Activated CD8-positive, alpha-beta memory T cell treated with anti-CD3 and anti-CD28 coated beads for 1 hour (primary cell): ENCODE measurements at regions not wholly inside any gene's neighbourhood (a gene's known extent, or its start where the extent isn't known, plus 50 kb on each side); places are given as distances from the start of the nearest gene placed in this dataset.
"Not testable (repeated sequence)": the region's sequence is repeated elsewhere in the genome, so short reads cannot be mapped to it uniquely, and the experiment has no call there.

Experiments
- DNase-seq, 2 donors: peaks; one replicate each; pipeline ENCODE4 v3.0.0-alpha.2; 2020; ENCODE audit warnings: low read depth in 1 of 2; ENCODE audit errors: extremely low read depth in 1 of 2

GRCh38 chr4:164188236-164188635 is 565.7 kb upstream of the SMIM31 start:
- no peak for DNase-seq

- DNase-seq = no peak
Observed at GRCh38 chr4:164192844-164193243, 561.1 kb upstream of the SMIM31 start.

- DNase-seq = no peak
Observed at GRCh38 chr4:164193676-164194075, 560.3 kb upstream of the SMIM31 start.

- no peak for DNase-seq
Observed at GRCh38 chr4:164197556-164197955, 556.4 kb upstream of the SMIM31 start.

- no peak for DNase-seq
Observed at GRCh38 chr4:164203476-164203875, 550.5 kb upstream of the SMIM31 start.

GRCh38 chr4:164204434-164204833 is 549.5 kb upstream of the SMIM31 start:
- no peak for DNase-seq

GRCh38 chr4:164207460-164207859 is 546.5 kb upstream of the SMIM31 start:
- no peak for DNase-seq

- no peak for DNase-seq
Observed at GRCh38 chr4:164210377-164210776, 543.6 kb upstream of the SMIM31 start.

- no peak for DNase-seq
Observed at GRCh38 chr4:164212134-164212533, 541.8 kb upstream of the SMIM31 start.

- no peak for DNase-seq
Observed at GRCh38 chr4:164212714-164213113, 541.2 kb upstream of the SMIM31 start.

GRCh38 chr4:164215113-164215741 is 538.7 kb upstream of the SMIM31 start:
- DNase-seq = no peak

- no peak for DNase-seq
Observed at GRCh38 chr4:164221631-164222030, 532.3 kb upstream of the SMIM31 start.

GRCh38 chr4:164224871-164225270 is 529.1 kb upstream of the SMIM31 start:
- no peak for DNase-seq

GRCh38 chr4:164229255-164229654 is 524.7 kb upstream of the SMIM31 start:
- DNase-seq = no peak

GRCh38 chr4:164239433-164239832 is 514.5 kb upstream of the SMIM31 start:
- no peak for DNase-seq

GRCh38 chr4:164239976-164240375 is 514.0 kb upstream of the SMIM31 start:
- no peak for DNase-seq

GRCh38 chr4:164251257-164251656 is 502.7 kb upstream of the SMIM31 start:
- DNase-seq = no peak

GRCh38 chr4:164252286-164252685 is 501.6 kb upstream of the SMIM31 start:
- no peak for DNase-seq

GRCh38 chr4:164261831-164262230 is 492.1 kb upstream of the SMIM31 start:
- no peak for DNase-seq

GRCh38 chr4:164262508-164262907 is 491.4 kb upstream of the SMIM31 start:
- DNase-seq = not testable (repeated sequence)

GRCh38 chr4:164277414-164277813 is 476.5 kb upstream of the SMIM31 start:
- DNase-seq = not testable (repeated sequence)

- DNase-seq = no peak
Observed at GRCh38 chr4:164287173-164287572, 466.8 kb upstream of the SMIM31 start.

GRCh38 chr4:164288578-164288977 is 465.4 kb upstream of the SMIM31 start:
- DNase-seq = no peak
